Caco-2 (cell line): ENCODE measurements at regions not wholly inside any gene's neighbourhood (a gene's known extent, or its start where the extent isn't known, plus 50 kb on each side); places are given as distances from the start of the nearest gene placed in this dataset.

Experiments
- BruUV-seq: library from RNA; stranded (reverse); fragments of 400-500 nt; replicated peaks from 2 replicates; lab custom pipeline; 2021; lab: Mats Ljungman, UMichigan
- CTCF ChIA-PET: fragments of 300-600 bp; sonication (Branson Sonifier 250); formaldehyde crosslinking; loops from one replicate; lab custom pipeline; 2022; ENCODE audit warnings: antibody characterized with exemption; lab: Charles Lee
- POLR2A ChIA-PET: fragments of 300-600 bp; sonication (Branson Sonifier 250); formaldehyde crosslinking; loops from one replicate; lab custom pipeline; 2022; ENCODE audit warnings: antibody characterized with exemption; lab: Charles Lee
- DNase-seq, 2 experiments: peaks; one replicate each; pipeline versions ENCODE4 v3.0.0 to v3.0.0-alpha.2; 2020 to 2022
- H3K27me3 ChIP-seq: replicated peaks from 2 replicates; pipeline ENCODE4 v1.6.0; 2011; ENCODE audit warnings: low read length; ENCODE audit not compliant: control insufficient read depth, insufficient read depth
- H3K36me3 ChIP-seq: 2 replicates; pipeline ENCODE4 v1.5.1; 2011; ENCODE audit warnings: low read length; ENCODE audit not compliant: control insufficient read depth, insufficient read depth
- H3K4me1 ChIP-seq: fragments of 250-450 bp; sonication (Bioruptor Pico); 2 replicates; pipeline ENCODE4 v1.5.1; 2020; ENCODE audit warnings: mild to moderate bottlenecking
- H3K4me3 ChIP-seq: 2 replicates; pipeline ENCODE4 v1.5.1; 2011; ENCODE audit warnings: low read depth, mild to moderate bottlenecking, control low read depth, low read length
- H3K9me3 ChIP-seq: fragments of 250-450 bp; sonication (Bioruptor Pico); 2 replicates; pipeline ENCODE4 v1.5.1; 2020; ENCODE audit warnings: mild to moderate bottlenecking, moderate library complexity
- H3K27ac Mint-ChIP-seq: one replicate; pipeline ENCODE4 v1.8.0; 2022; ENCODE audit warnings: mixed read lengths; ENCODE audit not compliant: unreplicated experiment
- H3K27me3 Mint-ChIP-seq: one replicate; pipeline ENCODE4 v1.8.0; 2022; ENCODE audit warnings: mixed read lengths; ENCODE audit not compliant: insufficient read depth, unreplicated experiment
- H3K36me3 Mint-ChIP-seq: one replicate; pipeline ENCODE4 v1.8.0; 2022; ENCODE audit warnings: mild to moderate bottlenecking, mixed read lengths; ENCODE audit not compliant: insufficient read depth, unreplicated experiment
- H3K4me1 Mint-ChIP-seq: one replicate; pipeline ENCODE4 v1.8.0; 2022; ENCODE audit warnings: low read depth, mixed read lengths; ENCODE audit not compliant: unreplicated experiment
- H3K4me3 Mint-ChIP-seq: one replicate; pipeline ENCODE4 v1.8.0; 2022; ENCODE audit warnings: mild to moderate bottlenecking, moderate library complexity, mixed read lengths; ENCODE audit not compliant: unreplicated experiment
- H3K9me3 Mint-ChIP-seq: one replicate; pipeline ENCODE4 v1.8.0; 2022; ENCODE audit warnings: mixed read lengths; ENCODE audit not compliant: unreplicated experiment
- intact Hi-C: fragments of 100-400 bp; cut with micrococcal nuclease; formaldehyde crosslinking; loops from one replicate; pipeline ENCODE4 v1.10.0; 2022; ENCODE audit not compliant: unreplicated experiment
- TF ChIP-seq, protein P1 (sequence below), 2 experiments: fragments of 200-600 bp in 1 of 2; IDR thresholded peaks; 1 replicate in 1 of 2; 2 replicates in 1 of 2; pipeline versions ENCODE4 v1.5.1 to v1.8.0; 2011 to 2022; ENCODE audit warnings: antibody characterized with exemption in 1 of 2, control low read depth in 1 of 2, inconsistent platforms in 1 of 2, low read depth in 1 of 2, low read length in 1 of 2, mild to moderate bottlenecking in 1 of 2, moderate library complexity in 1 of 2; ENCODE audit not compliant: insufficient read depth in 1 of 2, severe bottlenecking in 1 of 2, unreplicated experiment in 1 of 2

DNA sequence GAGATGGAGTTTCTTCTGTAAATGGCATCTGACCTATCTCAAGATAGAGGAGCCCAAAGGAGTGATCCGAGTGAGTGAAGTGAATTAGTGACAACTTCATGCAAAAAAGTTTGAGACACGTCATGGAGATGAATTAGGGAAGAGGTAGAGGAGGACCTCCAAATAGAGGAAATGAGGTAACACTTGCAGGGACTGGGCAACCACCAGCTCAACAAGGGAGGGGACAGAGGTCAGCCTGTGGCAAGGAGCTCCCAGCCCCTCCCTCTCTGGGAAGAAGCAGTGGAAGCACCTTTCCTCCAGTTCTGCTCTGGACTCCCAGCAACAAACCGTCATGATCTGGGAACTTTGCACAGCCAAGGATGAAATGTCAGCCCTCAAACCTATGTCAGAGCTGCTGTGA, 83.5 kb upstream of the IKZF1 start:
- BruUV-seq: no TSS peak
- DNase-seq: no peak
- H3K27me3 ChIP-seq: no peaks in the 10 kb centered on the region
- TF ChIP-seq, protein P1, sequence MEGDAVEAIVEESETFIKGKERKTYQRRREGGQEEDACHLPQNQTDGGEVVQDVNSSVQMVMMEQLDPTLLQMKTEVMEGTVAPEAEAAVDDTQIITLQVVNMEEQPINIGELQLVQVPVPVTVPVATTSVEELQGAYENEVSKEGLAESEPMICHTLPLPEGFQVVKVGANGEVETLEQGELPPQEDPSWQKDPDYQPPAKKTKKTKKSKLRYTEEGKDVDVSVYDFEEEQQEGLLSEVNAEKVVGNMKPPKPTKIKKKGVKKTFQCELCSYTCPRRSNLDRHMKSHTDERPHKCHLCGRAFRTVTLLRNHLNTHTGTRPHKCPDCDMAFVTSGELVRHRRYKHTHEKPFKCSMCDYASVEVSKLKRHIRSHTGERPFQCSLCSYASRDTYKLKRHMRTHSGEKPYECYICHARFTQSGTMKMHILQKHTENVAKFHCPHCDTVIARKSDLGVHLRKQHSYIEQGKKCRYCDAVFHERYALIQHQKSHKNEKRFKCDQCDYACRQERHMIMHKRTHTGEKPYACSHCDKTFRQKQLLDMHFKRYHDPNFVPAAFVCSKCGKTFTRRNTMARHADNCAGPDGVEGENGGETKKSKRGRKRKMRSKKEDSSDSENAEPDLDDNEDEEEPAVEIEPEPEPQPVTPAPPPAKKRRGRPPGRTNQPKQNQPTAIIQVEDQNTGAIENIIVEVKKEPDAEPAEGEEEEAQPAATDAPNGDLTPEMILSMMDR (IDR thresholded peaks at IDR 0.05; ENCODE audit: insufficient read depth in 1 of 2, low read depth in 1 of 2, low read length in 1 of 2, severe bottlenecking in 1 of 2, unreplicated experiment in 1 of 2): no peak
- Mint-ChIP-seq H3K27ac (no peak overlapping the region), H3K27me3 (no peaks in the 10 kb centered on the region), H3K4me1 (no peaks in the 10 kb centered on the region), H3K4me3 (no peak overlapping the region), H3K9me3 (peaks cover 11% of the 10 kb centered on the region), H3K36me3 (no peaks in the 10 kb centered on the region)
- H3K4me1 ChIP-seq: no peaks in the 10 kb centered on the region
- no peak overlapping the region for H3K4me3 ChIP-seq
- intact Hi-C loops: no loop called here
- ChIA-PET CTCF (no interaction called here), POLR2A (no interaction called here)
- no peaks in the 10 kb centered on the region for H3K36me3 ChIP-seq
- H3K9me3 ChIP-seq: peaks cover 17% of the 10 kb centered on the region

DNA sequence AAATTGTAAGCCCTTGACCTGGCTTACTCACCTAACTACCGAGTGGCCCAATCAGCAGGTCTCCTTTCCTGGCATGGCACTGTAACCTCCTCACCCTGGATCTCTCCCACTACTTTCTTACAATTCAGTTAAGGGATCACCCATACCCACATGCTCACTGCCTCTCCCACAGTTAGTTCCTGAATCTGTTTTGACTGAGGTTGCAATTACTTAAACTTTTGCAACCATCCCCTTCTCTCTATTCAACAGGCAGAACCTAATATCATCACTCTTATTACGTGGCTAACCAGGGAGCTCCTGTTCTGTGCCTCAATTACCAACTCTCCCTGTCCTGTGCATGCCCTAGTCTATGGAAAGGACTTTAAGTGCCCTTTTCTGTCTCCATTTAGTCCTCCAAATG, 84.2 kb upstream of the IKZF1 start:
- H3K36me3 ChIP-seq: no peaks in the 10 kb centered on the region
- Mint-ChIP-seq H3K4me1 (no peaks in the 10 kb centered on the region), H3K27ac (no peak overlapping the region), H3K4me3 (no peak overlapping the region), H3K27me3 (no peaks in the 10 kb centered on the region), H3K9me3 (peaks cover 11% of the 10 kb centered on the region), H3K36me3 (no peaks in the 10 kb centered on the region)
- no peak for DNase-seq
- H3K9me3 ChIP-seq: peaks cover 17% of the 10 kb centered on the region
- TF ChIP-seq, protein P1 (IDR thresholded peaks at IDR 0.05; ENCODE audit: insufficient read depth in 1 of 2, low read depth in 1 of 2, low read length in 1 of 2, severe bottlenecking in 1 of 2, unreplicated experiment in 1 of 2): no peak
- ChIA-PET POLR2A (no interaction called here), CTCF (no interaction called here)
- intact Hi-C loops: no loop called here
- H3K4me1 ChIP-seq: no peaks in the 10 kb centered on the region
- H3K27me3 ChIP-seq: no peaks in the 10 kb centered on the region
- no TSS peak for BruUV-seq
- no peak overlapping the region for H3K4me3 ChIP-seq

DNA sequence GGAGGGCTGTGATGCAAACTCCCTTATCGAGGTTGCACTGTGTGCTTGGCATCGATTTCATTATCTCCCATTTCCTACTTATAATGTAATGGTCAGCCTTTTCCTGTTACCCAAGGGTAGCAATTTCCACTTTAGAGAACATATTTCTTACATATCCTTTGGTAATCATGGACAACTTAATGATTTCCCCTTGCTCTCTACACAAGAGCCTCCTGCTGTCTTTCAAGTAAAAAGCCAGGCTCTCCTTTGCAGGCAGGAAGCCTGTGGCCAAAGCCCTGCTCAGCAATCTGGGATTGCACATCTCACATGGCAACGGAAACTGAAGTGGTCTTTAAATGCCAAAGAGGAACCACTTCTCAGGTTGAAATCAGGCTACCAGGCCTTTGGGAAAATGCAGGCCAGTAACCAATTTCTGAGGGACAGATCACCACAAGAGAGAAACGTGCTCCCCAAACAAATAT, 86.7 kb upstream of the IKZF1 start:
- Histone ChIP-seq H3K36me3 (no peaks in the 10 kb centered on the region), H3K27me3 (no peaks in the 10 kb centered on the region; the same call in 1 of the 2 replicates), H3K4me1 (no peaks in the 10 kb centered on the region), H3K9me3 (peaks cover 15% of the 10 kb centered on the region), H3K4me3 (no peak overlapping the region)
- no peak overlapping the region for H3K27ac Mint-ChIP-seq
- no peaks in the 10 kb centered on the region for H3K4me1 Mint-ChIP-seq
- CTCF ChIA-PET: no interaction called here
- H3K27me3 Mint-ChIP-seq: peaks cover 6% of the 10 kb centered on the region
- TF ChIP-seq, protein P1 (IDR thresholded peaks at IDR 0.05; ENCODE audit: insufficient read depth in 1 of 2, low read depth in 1 of 2, low read length in 1 of 2, severe bottlenecking in 1 of 2, unreplicated experiment in 1 of 2): no peak
- intact Hi-C loops: no loop called here
- no TSS peak for BruUV-seq
- POLR2A ChIA-PET: no interaction called here
- peaks cover 11% of the 10 kb centered on the region for H3K9me3 Mint-ChIP-seq
- DNase-seq: no peak
- no peak overlapping the region for H3K4me3 Mint-ChIP-seq
- H3K36me3 Mint-ChIP-seq: no peaks in the 10 kb centered on the region
